Fibroblast of peridontal ligament (primary cell): ENCODE measurements at regions not wholly inside any gene's neighbourhood (a gene's known extent, or its start where the extent isn't known, plus 50 kb on each side); places are given as distances from the start of the nearest gene placed in this dataset.
A peak's percentile ranks its signal among the peaks of the same experiment; 100 is the strongest.

ENCODE experiments used
- DNase-seq: peaks from one replicate; pipeline ENCODE4 v3.0.0-alpha.2; 2010; ENCODE audit errors: extremely low read depth

DNA sequence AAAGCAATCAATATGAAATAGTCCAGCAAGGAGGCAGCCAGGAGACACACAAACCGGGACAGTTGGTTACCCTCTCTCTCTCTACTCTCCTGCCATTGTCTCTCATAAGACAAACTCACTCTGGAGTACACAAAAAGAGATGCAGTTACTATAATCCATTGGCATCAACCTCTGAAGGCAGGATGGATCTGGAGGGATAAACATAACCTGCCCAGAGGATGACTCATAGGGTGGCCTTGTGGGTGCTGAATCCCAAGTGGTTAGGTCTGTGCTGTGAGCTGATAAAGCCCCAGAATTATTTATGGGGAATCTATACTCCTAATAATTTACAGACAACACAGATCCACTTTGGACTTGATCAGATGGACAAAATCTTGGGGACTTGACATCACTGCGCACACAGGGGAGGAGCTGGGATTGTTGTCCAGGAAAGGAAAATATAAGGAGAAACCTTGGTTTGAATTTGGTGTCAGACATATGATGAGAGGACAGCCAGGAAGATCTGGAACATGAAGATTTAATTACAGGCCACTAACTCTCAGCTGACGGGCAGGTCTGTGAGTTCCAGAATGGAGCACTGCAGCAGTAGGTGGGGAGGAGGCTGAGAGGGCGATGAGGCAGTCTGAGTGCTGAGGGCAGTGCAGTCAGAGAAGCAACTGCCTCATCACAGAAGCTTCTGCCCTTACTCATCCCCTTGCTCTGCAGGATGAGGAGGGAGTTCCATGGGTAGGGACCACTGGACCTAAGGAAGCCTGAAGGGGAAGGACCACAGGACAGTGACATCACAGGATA is 113.9 kb upstream of the PRSS58 start:
- no peak for DNase-seq

DNA sequence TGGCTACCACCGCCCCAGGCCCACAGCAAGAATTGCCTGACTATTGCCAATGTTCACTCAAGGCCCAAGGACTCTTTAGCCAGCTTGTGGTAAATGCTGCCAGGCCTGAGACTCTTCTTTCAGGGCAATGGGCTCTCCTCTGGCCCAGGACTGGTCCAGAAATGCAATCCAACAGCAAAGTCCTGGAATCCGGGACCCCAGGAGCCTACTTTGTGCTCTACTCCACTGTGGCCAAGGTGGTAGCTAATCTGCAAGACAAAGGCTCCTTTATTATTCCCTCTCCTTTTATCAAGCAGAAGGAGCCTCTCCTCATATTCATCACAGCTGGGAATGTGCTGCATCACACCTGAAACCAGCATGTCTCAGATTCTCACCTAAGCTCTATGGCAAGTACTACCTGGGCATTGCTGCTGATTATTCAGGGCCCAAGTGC is 107.6 kb upstream of the PRSS58 start:
- no peak for DNase-seq

DNA sequence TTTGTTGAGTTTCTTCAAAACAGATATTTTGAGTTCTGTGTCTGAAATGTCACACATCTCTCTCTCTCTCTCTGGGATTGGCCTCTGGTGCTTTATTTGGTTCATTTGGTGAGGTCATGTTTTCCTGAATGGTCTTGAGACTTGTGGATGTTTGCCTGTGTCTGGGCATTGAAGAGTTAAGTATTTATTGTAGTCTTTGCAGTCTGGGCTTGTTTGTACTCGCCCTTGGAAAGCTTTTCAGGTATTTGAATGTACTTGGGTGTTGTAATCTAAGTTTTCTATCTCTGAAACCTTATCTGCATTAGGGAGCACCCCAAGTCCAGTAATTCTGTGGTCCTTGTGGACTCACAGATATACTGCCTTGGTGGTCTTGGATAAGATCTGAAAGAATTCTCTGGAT is 106.7 kb upstream of the PRSS58 start:
- DNase-seq: no peak

DNA sequence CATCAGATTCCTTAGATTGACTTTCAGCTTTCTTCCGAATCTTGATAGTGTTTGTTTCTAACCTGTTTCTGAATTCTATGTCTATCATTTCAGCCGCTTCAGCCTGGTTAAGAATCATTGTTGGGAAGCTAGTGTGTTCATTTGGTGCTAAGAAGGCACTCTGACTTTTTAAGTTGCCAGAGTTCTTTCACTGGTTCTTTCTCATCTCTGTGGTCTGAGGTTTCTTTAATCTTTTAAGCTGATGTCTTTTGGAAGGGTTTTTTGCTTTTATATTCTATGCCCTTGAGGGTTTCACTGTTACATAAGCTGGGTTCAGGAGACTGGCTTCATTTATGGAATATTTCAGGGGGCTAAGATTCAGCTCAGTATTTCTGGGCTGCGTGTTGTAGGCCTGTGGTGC is 104.5 kb upstream of the PRSS58 start:
- DNase-seq: no peak

DNA sequence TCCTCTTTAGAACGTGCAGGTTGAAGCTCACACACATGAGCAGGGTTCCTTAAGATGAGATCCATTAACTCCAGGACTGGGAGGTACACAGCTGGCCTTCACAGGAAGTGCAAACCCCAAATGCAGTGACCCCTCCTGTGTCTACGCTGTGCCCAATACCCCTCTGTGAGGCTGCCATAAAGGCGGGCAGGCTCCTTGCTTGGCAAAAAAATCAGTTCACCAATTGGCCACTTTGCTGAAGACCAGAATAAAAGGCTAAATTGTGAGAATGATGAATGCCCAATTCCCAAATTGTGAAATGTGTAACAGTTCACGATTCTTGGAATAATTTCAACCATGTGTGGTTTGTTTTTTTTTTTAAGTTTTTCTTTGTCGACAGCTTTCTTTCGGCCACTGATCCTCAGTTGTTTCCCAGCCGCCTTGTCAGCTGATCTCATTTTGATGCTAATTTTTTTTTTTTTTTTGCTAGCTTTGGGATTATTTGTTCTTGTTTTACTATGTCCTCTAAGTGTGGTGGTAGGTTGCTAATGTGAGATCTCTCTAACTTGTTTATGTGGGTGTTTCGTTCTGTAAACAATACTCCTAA is 101.9 kb upstream of the PRSS58 start:
- peak; percentile 59 for DNase-seq

DNA sequence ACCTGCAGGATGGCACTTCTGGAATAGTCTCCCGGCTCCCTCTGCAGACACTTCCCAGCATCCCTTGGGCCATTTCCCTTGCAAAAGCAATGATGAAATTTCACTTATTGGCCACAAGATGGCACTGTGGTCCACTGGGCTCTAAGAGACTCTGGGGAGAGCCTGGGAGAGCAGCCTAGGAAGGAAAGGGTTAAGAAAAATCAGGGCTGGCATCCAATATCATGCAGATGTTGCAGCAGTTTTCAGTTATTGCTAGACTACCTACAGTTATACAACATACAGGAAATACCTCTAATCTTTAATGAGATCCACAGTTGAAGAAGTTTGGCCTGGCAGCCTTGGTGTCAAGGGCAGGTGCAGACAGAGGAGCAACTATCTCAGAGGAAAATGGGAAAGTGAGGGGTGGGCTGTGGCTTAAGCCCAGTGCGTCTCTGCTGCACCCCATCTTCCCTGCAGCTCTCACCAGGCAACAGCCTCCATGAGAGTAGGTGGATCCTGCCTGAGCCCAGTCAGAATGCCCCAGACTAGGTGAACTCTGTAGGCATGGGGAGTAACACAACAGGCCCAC is 100.2 kb upstream of the PRSS58 start:
- DNase-seq: peak; percentile 89

DNA sequence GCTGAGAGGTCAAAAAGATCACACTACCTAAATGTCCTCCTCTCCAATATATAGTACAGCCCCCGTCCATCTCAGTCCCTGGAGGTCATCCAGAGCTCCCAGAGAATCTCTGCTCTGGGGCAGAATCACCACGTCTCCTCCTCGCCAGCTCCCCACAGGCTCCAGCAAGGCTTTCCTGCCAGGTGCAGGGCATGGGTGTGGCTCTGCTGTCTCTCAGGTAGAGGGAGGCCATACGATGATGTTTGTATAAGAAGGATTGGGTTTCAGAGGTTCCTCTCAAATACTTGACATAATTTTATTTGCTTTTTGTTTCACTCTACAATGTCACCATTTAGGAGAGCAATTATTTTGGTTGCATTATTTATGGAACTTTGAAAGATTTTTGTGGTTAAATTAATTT is 98.3 kb upstream of the PRSS58 start:
- DNase-seq: no peak

DNA sequence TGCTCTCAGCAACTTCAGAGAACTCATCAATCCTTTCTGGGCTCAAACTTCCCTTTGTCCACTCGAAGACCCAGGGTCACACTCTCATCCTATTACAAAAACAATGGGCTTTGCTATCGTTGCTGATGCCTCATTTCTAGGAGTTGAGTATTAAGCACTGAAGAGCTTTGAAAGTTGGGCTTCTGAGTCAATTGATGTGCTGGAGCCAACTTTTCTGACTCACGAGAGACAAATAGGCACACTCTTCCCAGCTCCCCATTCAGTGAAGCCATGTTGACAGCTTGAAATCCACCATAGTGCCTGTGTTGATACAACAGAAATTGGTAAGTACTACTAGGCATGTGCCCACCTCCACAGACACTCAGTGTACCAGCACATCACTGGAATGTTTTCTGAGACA is 97.5 kb upstream of the PRSS58 start:
- DNase-seq: peak; percentile 60

DNA sequence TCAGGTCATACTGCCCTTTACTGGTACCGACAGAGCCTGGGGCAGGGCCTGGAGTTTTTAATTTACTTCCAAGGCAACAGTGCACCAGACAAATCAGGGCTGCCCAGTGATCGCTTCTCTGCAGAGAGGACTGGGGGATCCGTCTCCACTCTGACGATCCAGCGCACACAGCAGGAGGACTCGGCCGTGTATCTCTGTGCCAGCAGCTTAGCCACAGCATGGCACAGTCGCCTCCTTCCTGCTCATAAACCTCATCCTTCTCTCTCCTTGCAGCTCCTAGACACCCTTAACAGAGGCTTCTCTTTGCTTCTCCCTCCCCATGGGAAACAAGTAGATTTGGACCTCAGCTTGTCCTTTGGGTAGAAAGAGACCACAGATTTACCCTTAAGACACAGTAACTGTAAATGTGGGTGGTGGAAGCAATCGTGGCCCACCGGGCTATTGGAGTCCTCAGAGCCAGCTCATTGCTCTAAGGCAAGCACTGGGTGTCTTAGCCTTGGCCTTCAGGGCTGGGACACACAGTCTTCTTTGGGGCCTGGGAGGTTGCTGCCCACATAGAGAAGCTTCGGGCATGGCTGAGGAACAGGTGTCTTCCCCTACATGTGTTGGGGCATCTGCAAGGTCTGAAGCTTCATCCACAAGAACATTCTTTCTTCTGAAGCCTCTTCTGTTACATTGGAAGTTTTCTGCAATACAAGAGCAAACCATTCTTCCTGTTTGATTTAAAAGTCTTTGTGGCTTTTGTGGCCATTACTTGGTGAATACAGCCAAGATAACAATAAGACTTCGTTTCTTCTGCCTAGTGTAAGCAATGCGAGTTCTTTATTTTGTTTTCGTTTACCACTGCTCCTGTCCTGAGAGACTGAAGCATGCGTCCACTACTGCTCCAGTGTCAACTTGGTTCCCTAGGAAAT is 95.5 kb upstream of the PRSS58 start:
- no peak for DNase-seq

DNA sequence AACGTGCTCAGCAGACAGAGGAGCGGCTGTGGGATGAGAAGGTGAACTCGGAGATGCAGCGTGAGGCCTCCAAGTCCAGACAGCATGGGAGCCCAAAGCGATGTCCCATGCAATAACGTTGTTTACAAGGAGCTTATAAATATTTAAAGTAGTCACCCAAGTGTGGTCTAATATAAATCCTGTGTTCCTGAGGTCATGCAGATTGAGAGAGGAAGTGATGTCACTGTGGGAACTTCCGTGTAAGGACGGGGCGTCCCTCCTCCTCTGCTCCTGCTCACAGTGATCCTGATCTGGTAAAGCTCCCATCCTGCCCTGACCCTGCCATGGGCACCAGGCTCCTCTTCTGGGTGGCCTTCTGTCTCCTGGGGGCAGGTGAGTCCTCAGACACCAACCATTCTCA is 94.7 kb upstream of the PRSS58 start:
- DNase-seq: no peak

DNA sequence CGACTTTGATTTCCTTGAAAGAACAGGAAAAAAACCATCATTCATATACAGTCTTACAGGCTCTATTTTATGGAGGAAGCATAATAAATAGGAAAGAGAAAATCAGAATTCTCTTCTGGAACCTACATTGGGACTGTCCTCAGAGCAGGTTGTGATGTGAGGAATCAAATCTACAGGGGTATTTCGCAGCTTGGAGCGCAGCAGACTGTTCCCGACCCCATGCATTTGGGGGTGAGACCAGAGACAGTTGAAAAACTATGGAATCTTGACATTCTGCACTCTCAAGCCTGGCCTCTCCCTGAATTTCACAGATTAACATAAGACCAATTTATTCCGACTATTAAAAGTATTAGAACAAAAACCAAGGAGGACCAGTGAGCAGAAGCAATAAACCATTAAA is 93.3 kb upstream of the PRSS58 start:
- DNase-seq: no peak

DNA sequence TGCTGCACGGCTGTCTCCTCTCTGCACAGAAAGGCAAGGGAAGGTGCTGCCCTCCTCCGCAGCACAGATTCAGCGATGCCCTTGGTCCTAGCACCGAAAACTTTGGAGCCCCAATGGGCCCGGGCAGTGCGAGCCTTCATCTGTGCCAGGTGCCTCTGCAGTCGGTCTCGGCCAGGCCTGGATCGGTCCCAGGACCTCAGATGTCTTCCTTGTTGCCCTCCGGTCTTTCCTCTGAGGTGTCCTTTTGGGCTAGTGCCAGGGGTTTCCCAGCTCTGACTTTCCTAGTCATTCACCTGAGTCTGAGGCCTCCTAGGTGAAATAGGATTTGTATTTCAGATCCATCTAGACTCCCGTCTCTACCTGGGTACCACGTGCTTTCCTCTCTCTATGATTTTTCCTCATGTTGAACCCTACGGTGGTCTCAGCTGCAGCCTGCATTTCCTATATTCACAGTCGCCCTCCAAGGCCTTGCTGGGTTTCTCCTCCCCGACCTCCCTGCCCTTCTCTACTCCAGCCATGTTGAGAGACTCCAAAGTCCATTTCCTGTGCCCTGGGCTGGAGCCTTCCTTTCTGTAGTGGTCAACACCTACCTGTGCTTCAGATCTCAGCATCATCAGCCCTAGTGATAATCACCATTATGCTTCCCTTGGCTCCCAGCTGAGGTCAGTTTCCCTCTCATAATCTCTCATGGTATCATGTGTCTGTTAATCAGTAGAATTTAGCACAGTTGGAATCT is 92.0 kb upstream of the PRSS58 start:
- DNase-seq: no peak

DNA sequence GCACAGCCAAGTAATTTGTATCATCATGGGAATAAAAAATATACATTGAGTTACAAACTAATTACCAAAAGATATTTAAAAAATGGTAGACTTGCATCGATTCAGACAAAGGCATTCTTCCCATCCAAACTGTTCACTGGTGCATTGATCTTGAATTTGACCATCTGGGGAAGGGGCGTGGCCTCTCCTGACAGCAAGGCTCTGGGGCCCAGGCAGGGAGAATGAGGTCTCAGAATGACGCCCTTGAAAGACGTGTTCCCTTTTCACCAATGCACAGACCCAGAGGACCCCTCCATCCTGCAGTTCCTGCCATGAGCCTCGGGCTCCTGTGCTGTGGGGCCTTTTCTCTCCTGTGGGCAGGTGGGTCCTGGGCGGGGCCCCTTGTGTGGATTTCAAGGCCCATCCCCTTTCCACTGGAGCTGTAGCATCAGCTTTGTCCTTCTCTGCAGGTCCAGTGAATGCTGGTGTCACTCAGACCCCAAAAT is 91.1 kb upstream of the PRSS58 start:
- no peak for DNase-seq

DNA sequence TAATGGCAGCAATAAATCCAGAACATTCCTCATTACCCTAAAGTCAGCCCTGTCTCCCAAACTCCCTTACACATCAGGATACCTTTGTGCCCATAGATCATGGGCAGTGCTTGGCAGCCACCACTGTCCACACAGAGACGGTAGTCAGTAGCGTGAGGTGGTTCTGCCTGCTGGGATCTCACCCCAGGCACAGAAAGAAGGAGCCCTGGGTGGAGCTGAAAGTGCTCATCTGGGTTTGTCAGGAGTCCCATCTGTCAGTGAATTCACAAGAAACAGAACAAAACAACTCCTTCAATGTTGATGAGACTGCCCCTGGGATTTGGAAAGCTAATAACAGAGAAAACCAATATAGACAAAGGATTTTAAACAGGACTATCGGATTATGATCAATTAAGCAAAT is 90.2 kb upstream of the PRSS58 start:
- DNase-seq: no peak

DNA sequence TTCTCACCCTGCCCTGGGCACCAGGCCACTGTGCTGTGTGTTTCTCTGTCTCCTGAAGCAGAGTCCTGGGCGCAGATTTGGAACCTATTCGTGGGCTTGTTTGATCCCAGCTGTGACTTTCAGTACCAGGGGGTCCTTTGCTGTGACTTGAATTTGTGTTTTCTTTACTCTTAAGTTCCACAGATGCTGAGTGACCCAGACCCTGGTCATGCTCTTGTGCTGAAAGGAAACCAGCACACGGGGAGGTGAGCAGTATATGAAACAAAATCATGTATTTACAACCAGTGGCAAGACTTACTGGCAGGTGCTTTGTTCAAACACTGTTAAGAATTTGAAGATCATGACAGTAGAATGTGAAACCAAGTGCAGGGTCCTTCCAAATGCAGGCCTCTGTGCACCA is 89.2 kb upstream of the PRSS58 start:
- no peak for DNase-seq

DNA sequence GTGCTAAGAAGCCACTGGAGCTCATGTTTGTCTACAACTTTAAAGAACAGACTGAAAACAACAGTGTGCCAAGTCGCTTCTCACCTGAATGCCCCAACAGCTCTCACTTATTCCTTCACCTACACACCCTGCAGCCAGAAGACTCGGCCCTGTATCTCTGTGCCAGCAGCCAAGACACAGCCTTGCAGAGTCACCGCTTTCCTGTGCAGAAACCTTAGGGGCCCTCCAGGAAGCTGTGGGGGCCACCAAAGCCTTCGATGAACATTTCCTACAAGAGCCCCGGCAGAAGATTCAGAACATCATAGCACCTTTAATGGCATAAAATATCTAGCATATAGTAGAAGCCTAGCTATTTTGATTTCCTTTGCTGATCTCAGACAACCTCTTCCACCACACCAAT is 88.0 kb upstream of the PRSS58 start:
- DNase-seq: no peak

DNA sequence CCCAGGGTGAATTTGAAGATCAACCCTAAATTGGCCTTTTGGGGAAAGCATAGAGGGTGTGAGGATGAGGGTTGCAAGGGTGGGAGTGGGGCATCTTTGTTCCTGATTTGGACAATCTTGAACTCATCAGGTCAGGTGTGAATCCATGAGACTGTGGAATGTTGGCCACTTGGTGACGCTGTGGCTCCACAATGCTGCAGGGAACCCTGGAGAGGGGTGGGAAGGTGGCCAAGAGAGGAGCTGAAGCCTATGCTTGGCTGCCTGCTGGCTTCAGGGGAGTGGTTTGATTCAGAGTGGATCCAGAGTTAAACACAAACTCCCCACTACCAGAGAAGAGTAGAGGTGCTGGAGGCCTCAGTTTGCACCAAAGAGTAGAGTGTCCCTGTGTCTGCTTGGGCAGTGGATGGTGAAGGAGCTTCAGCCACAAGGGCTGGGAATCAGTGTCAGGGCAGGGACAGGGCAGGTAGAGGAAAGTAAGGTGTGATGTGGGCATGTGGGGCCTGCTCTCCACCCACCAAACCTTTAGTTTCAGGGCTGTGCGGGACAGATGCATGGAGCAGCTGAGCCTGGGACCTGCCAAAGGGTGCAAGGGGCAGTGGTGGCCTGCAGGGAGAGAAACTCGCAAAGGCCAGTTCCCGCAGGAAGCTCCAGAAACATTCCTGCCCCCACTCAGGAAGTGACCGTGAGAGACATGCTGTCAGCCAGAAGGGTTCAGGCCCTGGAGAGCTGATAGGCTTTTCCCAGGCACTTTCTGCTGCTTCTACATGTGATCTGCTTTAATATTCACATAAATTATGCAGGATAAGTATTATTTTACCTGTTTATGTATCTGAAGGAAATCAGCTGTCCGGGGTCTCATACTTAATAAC is 81.0 kb upstream of the PRSS58 start:
- no peak for DNase-seq

DNA sequence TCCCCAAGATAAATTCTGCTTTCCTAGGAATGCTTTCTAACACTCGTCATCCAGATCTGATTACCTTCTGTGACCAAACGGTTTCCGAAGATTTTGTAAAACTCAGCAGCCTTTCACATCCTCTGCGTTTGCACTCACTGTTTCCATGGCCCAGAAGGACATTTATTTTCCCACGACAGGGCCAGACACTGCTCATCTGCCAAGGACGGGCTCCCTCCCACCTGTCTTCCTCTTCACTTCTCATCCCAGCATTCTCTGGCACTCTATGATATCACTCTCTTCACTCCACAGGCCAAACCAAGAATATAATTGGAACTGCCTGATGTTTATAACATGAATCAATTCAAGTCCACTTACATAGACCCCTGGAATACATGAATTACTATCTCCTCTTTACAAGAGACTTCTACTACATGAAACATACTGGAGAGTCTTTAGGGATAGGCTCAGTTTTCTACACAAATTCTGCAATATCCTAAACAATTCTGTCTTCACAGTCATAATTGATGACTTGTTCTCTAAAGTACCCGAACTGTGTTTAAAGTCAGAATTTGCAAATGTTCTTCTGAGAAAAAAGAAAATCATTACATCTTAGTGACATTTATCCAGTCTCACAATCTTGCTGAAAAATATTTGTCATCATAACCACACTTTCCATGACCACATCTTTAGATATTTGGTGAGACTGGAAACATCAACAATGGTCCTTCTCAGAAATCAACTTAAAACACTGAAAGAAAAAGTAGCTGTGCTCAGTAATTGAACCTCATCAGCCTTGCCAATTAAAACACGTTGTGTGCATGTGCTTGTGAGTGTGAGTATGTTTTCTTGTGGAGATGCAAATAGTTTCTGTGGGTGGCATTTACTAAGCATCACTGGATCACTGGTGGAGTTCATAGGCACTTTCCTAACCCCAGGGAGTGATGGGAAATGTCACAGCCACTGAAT is 79.5 kb upstream of the PRSS58 start:
- DNase-seq: no peak

DNA sequence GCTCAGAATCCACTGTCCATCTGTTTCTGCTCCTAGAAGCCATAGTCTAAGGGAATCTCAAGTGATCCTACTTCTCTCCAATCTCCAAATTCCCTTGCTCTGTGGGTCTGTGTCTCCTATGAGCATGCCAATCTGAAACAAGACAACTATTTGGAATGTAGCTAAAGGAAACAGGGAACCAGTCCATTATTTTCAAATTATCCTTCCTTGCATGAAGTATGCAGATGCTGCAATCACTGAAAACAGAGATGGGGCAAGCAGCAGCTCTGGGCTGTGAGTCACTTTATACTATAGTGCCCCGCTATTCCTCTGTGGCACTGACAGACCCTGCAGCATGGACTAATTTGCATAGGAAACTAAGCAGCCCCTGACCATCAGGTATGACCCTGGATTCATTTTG is 76.9 kb upstream of the PRSS58 start:
- DNase-seq: no peak
